GM10266 (cell line): ENCODE measurements at regions not wholly inside any gene's neighbourhood (a gene's known extent, or its start where the extent isn't known, plus 50 kb on each side); places are given as distances from the start of the nearest gene placed in this dataset.
"Not testable (repeated sequence)": the region's sequence is repeated elsewhere in the genome, so short reads cannot be mapped to it uniquely, and the experiment has no call there.

Experiments used
- DNase-seq: peaks from one replicate; pipeline ENCODE4 v3.0.0; 2012; ENCODE audit errors: extremely low spot score
- TF ChIP-seq, protein P1 (sequence below): IDR thresholded peaks from 2 replicates; pipeline ENCODE4 v1.5.1; 2012; ENCODE audit warnings: mild to moderate bottlenecking, low read depth; ENCODE audit not compliant: control insufficient read depth, insufficient read depth; ENCODE audit errors: missing control alignments

DNA sequence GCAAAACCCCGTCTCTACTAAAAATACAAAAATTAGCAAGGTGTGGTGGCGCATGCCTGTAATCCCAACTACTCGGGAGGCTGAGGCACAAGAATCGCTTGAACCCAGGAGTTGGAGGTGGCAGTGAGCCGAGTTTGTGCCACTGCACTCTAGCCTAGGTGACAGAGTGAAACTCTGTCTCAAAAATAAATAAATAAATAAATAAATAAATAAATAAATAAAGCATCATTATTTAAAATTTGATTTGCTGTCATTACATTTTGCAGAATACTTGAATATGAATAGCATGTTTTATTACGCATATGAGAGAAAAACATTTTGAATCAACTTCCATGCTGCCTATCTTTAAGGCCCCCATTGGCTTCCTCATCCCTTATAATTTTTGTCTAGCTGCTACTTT lies 53.4 kb upstream of the MED14 start:
- not testable (repeated sequence) for DNase-seq

DNA sequence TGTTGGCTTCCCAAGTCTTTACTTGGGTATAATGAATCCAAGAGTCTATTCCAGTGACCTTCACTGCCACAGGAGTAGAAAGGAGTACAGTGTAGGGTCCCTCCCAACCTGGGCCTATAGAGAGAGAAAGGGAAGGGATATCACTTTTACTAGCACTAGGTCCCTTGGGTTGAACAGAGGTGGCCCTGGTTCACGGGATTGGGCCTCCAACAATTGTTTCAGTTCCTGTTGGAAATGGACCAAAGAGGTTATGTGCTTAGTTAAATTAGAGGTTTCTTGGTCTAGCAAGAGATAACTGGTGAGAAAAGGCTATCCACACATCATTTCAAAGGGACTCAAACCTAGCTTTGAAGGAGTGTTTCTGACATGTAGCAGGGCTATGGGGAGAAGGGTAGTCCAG lies 57.1 kb upstream of the MED14 start:
- DNase-seq: no peak
- TF ChIP-seq, protein P1, sequence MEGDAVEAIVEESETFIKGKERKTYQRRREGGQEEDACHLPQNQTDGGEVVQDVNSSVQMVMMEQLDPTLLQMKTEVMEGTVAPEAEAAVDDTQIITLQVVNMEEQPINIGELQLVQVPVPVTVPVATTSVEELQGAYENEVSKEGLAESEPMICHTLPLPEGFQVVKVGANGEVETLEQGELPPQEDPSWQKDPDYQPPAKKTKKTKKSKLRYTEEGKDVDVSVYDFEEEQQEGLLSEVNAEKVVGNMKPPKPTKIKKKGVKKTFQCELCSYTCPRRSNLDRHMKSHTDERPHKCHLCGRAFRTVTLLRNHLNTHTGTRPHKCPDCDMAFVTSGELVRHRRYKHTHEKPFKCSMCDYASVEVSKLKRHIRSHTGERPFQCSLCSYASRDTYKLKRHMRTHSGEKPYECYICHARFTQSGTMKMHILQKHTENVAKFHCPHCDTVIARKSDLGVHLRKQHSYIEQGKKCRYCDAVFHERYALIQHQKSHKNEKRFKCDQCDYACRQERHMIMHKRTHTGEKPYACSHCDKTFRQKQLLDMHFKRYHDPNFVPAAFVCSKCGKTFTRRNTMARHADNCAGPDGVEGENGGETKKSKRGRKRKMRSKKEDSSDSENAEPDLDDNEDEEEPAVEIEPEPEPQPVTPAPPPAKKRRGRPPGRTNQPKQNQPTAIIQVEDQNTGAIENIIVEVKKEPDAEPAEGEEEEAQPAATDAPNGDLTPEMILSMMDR: no peak

DNA sequence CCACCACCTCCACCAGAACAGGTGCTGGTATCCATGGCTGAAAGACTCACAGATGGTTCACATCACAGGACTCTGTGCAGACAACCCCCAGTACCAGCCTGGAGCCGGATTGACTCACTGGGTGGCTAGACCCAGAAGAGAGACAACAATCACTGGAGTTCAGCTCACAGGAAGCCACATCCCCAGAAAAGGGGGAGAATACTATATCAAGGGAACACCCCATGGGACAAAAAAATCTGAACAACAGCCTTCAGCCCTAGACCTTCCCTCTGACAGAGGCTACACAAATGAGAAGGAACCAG lies 59.4 kb upstream of the MED14 start:
- not testable (repeated sequence) for DNase-seq

DNA sequence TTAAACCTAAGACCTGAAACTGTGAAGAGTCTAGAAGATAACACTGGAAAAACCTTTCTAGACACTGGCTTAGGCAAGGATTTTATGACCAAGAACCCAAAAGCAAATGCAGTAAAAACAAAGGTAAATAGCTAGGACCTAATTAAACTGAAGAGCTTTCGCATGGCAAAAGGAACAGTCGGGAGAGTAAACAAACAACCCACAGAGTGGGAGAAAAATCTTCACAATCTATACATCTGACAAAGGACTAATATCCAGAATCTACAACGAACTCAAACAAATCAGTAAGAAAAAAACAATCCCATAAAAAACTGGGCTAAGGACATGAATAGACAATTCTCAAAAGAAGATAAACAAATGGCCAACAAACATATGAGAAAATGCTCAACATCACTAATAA lies 64.4 kb upstream of the MED14 start:
- not testable (repeated sequence) for DNase-seq

DNA sequence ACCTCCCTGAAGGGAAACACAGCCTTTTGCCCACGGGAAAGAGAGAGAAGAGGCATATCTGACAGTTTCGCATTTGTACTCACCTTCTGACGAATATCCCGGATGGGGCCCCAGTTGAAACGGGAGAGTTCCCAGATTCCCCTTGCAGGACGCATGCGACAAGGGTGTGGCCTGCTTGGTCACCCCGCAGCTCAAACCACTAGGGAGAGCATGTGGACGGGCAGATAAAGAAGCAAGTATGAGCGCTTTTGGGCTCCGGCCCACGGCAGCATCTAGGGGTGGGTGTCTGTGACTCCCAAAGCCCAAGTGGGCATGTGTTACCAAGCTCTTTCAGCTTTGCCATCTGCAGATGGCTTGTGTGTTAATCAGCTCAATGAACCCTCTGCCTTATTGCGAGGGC lies 70.1 kb upstream of the MED14 start:
- TF ChIP-seq, protein P1: no peak
- no peak for DNase-seq

DNA sequence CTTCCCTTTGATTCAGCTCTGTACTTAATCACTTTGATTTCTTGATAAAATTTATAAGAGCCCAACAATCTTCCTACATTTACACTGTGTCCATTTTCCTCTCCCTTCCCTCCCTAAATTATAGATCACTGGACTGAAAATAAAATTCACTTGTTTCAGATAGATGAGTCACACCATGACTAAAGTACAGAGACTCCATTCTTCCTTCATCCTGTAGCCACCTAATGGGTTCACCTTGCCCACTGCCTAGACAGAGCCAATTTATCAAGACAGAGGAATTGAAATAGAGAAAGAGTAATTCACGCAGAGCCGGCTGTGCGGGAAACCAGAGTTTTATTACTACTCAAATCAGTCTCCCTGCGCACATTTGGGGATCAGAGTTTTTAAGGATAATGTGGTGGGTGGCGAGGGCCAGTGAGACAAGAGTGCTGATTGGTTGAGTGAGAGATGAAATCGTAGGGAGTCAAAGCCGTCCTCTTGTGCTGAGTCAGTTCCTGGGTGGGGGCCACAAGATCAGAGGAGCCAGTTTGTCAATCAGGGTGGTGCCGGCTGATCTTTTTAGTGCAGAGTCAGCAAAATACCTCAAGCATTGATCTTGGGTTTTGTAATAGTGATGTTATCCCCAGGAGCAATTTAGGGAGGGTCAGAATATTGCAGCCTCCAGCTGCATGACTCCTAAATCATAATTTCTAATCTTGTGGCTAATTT lies 71.3 kb upstream of the MED14 start:
- no peak for DNase-seq

DNA sequence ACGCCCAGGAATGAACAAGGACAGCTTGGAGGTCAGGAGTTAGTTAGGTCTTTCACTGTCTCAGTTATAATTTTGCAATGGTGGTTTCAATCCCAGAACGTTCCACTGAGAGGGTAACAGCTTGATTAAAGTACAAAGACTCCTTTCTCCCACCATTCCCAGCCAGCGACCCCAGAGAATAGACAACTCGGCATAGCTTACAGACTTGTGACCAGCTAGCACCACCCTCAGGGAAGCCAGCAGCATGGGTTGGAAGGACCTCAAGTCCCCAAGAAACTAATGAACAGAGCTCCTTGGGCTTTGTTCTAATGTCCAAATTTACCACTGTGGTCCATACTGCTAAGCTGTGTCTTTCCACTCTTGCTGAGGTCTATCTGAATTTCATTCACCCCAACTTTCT lies 72.0 kb upstream of the MED14 start:
- TF ChIP-seq, protein P1: no peak
- DNase-seq: no peak

More for the DNA sequence above, 71.3 kb upstream of the MED14 start:
- TF ChIP-seq, protein P1: no peak

DNA sequence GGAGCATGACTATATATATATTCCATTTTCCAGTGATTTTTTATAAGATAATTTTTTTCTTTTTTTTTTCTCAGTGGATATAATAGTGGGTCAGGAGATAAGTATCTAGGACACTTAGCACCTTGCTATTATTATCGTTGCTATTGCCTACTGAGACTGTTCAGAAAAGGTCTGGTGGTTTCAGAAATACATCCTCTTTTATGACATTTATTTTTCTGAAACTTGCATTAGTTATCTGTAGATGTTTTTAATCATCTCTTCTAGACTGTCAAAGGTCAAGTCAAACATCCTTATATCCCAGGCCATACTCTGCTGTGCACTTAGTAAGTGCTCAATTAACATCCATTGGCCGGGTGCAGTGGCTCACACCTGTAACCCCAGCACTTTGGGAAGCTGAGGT lies 72.9 kb upstream of the MED14 start:
- DNase-seq: no peak
- TF ChIP-seq, protein P1: no peak

DNA sequence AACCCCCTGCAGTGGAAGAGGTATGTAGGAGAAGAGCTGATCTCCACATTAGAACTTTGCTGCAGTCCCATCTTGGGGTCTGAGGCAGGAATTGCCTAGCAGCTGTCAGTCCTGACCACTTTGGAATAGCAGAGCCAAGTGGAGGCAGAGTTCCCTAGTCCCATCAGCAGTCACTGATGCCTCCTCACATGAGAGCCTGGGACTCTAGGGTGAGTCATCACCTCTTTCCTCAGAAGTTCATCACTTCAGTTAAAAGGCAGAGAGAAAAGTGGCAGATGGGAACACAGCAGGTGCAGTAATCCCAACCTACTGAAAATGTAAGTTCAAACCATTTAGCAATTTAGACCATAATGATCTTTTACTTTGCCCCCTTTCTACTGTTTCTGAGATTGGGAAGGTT lies 73.9 kb upstream of the MED14 start:
- no peak for DNase-seq
- TF ChIP-seq, protein P1: no peak

DNA sequence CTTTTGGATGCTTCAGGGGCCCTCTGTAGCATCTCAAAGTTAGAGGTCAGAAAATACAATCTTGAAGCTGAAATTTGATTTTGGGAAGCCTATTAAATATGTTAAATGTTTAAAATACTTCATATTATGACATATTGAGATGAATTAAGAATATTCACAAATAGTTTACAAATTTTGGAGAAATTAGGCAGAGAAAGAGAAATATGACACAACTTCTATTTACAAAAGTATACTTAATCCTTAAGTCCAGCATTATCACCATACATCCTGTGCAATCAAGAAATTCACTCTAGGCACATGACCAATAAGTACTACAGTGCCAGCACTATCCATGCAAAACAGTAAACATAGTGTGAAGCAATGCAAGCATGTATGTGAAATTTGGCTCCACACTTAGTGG lies 79.7 kb upstream of the MED14 start:
- not testable (repeated sequence) for DNase-seq
